ENCODE measurements at regions not wholly inside any gene's neighbourhood (a gene's known extent, or its start where the extent isn't known, plus 50 kb on each side); places are given as distances from the start of the nearest gene placed in this dataset.

GRCh38 chr6:23245572-23245971 is 676.2 kb downstream of the HDGFL1 start:
- no peaks in the 10 kb centered on the region for H3K27me3 ChIP-seq
- no peaks in the 10 kb centered on the region for H3K4me1 ChIP-seq
- no peak overlapping the region for H3K27ac ChIP-seq
- intact Hi-C loops (cut with DNase I; ENCODE audit: low total_unique reads) (no loop called here), in situ Hi-C loops (cut with MboI; ENCODE audit: low pct_ligation_motif_present in 1 of 4, low pct_unique_long_range_greater_than_20kb in 1 of 4, low sequenced_read_pairs in 3 of 4) (no loop called here)
- TF ChIP-seq POLR2A (IDR thresholded peaks at IDR 0.05) = no peak
- TF ChIP-seq POLR2AphosphoS5 (IDR thresholded peaks at IDR 0.05) = no peak
- TF ChIP-seq CTCF (IDR thresholded peaks at IDR 0.05) = no peak
- no peak for TF ChIP-seq EP300 (IDR thresholded peaks at IDR 0.05; ENCODE audit: low read depth)
- no peaks in the 10 kb centered on the region for H3K9me3 ChIP-seq
- no peak for DNase-seq
- H3K36me3 ChIP-seq = no peaks in the 10 kb centered on the region
- no peak overlapping the region for H3K4me3 ChIP-seq

- Histone ChIP-seq H3K4me3 (no peak overlapping the region), H3K4me1 (no peaks in the 10 kb centered on the region), H3K36me3 (no peaks in the 10 kb centered on the region), H3K9me3 (no peaks in the 10 kb centered on the region), H3K27me3 (no peaks in the 10 kb centered on the region), H3K27ac (no peak overlapping the region)
- intact Hi-C loops (cut with DNase I; ENCODE audit: low total_unique reads) = no loop called here
- DNase-seq = no peak
- no peak for TF ChIP-seq EP300 (IDR thresholded peaks at IDR 0.05; ENCODE audit: low read depth)
- no peak for TF ChIP-seq CTCF (IDR thresholded peaks at IDR 0.05)
- no peak for TF ChIP-seq POLR2A (IDR thresholded peaks at IDR 0.05)
- no peak for TF ChIP-seq POLR2AphosphoS5 (IDR thresholded peaks at IDR 0.05)
- in situ Hi-C loops (cut with MboI; ENCODE audit: low pct_ligation_motif_present in 1 of 4, low pct_unique_long_range_greater_than_20kb in 1 of 4, low sequenced_read_pairs in 3 of 4) = no loop called here
- 79 to 91% methylated on average over 4 of the region's 4 CpGs for WGBS, 2 donors (ENCODE audit: low coverage in 1 of 2)
Observed at GRCh38 chr6:23246896-23247295, 677.5 kb downstream of the HDGFL1 start.

GRCh38 chr6:23250556-23250955 is 681.2 kb downstream of the HDGFL1 start:
- in situ Hi-C loops (cut with MboI; ENCODE audit: low pct_ligation_motif_present in 1 of 4, low pct_unique_long_range_greater_than_20kb in 1 of 4, low sequenced_read_pairs in 3 of 4) (no loop called here), intact Hi-C loops (cut with DNase I; ENCODE audit: low total_unique reads) (no loop called here)
- no peaks in the 10 kb centered on the region for H3K36me3 ChIP-seq
- H3K27me3 ChIP-seq = no peaks in the 10 kb centered on the region
- H3K27ac ChIP-seq = no peak overlapping the region
- H3K9me3 ChIP-seq = no peaks in the 10 kb centered on the region
- 71 to 76% methylated on average over 2 of the region's 2 CpGs for WGBS, 2 donors (ENCODE audit: low coverage in 1 of 2)
- H3K4me1 ChIP-seq = no peaks in the 10 kb centered on the region
- H3K4me3 ChIP-seq = no peak overlapping the region
- no peak for TF ChIP-seq EP300 (IDR thresholded peaks at IDR 0.05; ENCODE audit: low read depth)
- no peak for DNase-seq

GRCh38 chr6:23262864-23263263 is 693.5 kb downstream of the HDGFL1 start:
- no peak for DNase-seq

More at GRCh38 chr6:23262864-23263263, 693.5 kb downstream of the HDGFL1 start:
- TF ChIP-seq EP300 (IDR thresholded peaks at IDR 0.05; ENCODE audit: low read depth) (no peak), CTCF (IDR thresholded peaks at IDR 0.05) (no peak), POLR2AphosphoS5 (IDR thresholded peaks at IDR 0.05) (no peak), POLR2A (IDR thresholded peaks at IDR 0.05) (no peak)
- intact Hi-C loops (cut with DNase I; ENCODE audit: low total_unique reads) (no loop called here), in situ Hi-C loops (cut with MboI; ENCODE audit: low pct_ligation_motif_present in 1 of 4, low pct_unique_long_range_greater_than_20kb in 1 of 4, low sequenced_read_pairs in 3 of 4) (no loop called here)
- Histone ChIP-seq H3K36me3 (no peaks in the 10 kb centered on the region), H3K4me3 (no peak overlapping the region), H3K27me3 (no peaks in the 10 kb centered on the region), H3K27ac (no peak overlapping the region), H3K9me3 (peaks cover 0 to 6% of the 10 kb centered on the region in 2 donors), H3K4me1 (no peaks in the 10 kb centered on the region)
- 48 to 87% methylated on average over 2 of the region's 2 CpGs for WGBS, 2 donors (ENCODE audit: low coverage in 1 of 2)

Data from transverse colon (tissue), 4 donors.